Dermis blood vessel endothelial cell (primary cell): ENCODE measurements at regions not wholly inside any gene's neighbourhood (a gene's known extent, or its start where the extent isn't known, plus 50 kb on each side); places are given as distances from the start of the nearest gene placed in this dataset.
"Not testable (repeated sequence)": the region's sequence is repeated elsewhere in the genome, so short reads cannot be mapped to it uniquely, and the experiment has no call there.

ENCODE experiments used
- DNase-seq: peaks from one replicate; pipeline ENCODE4 v3.0.0; 2010

GRCh38 chr5:158045696-158046095, 186.8 kb upstream of the CLINT1 start:
- DNase-seq: no peak

- DNase-seq: no peak
Observed at GRCh38 chr5:158039911-158040347, 181.0 kb upstream of the CLINT1 start.

DNA sequence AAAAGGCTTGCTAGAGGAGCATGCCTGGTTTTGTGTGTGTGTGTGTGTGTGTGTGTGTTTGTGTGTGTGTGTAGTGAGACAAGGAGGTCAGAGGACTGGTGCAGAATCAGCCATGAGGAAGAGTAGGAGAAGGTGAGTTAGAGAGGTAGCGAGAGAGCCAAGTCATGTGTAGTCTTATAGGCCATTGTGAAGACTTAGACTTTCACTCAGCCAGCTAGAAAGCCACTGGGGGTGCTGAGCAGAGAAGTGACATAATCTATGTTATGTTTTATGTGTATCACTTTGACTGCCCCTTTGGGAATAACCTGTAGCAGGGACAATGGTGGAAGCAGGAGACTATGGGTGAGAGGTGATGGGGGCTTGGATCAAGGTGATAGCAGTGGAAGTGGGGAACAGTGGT, 180.5 kb upstream of the CLINT1 start:
- DNase-seq: no peak

GRCh38 chr5:158036983-158037595, 178.1 kb upstream of the CLINT1 start:
- not testable (repeated sequence) for DNase-seq

GRCh38 chr5:158034586-158034985, 175.6 kb upstream of the CLINT1 start:
- DNase-seq: not testable (repeated sequence)

DNA sequence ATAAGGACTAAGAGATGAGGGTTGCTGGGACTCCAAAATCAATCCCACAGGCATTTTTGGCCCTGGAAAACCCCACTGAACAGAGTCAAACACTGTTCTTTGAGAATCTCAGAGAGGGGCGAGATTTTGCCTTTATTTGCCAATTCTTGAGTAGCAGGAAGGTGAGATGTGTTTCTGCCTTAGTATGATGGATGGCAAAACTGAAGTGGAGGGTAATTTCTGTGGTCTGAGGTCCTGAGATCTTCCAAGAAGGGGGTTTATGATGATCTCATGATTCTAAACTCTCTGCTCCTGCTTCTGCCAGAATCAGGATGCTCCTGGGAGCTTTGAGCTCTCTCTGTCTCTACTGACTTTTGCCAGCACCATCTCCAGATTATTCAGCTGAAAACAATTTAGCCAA, 174.8 kb upstream of the CLINT1 start:
- no peak for DNase-seq

DNA sequence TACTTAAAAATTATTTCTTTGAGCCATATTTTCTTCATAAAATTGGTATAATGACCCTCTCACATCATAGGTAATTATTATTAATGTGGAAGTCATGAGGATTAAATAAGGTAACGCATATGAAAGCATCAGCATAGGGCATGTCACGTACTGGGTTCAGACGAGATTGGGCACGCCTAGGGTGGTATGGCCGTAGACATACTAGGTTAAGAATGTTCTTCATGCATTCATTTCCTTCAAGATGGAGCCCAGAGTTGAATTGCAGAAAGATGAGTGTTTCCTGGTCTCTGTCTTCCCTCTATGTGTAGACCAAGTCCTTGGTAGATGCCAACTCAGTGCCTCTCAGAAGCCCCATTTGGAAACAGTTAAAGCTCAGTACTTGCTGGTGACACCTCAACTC, 174.1 kb upstream of the CLINT1 start:
- no peak for DNase-seq

DNA sequence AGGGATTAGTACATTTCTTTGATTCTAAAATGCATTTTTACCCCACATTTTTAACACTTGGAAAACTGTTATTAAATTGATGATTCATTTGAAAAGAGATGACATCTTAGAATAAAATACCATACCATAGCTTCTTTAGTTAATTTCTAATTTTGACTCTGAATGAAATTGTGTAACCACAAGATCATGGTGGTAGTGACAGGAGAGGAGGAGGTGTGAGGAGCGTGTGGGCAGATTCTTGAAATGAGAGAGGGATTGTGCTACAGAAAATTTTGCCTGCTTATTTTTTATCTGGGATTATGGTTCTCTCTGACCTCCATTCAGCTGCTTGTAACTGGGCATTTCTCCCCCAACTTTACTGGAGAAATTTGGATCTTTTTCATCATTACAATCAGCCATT, 173.3 kb upstream of the CLINT1 start:
- DNase-seq: no peak

GRCh38 chr5:158027806-158028775, 169.1 kb upstream of the CLINT1 start:
- DNase-seq: no peak

- no peak for DNase-seq
Observed at GRCh38 chr5:158026304-158027031, 167.5 kb upstream of the CLINT1 start.

DNA sequence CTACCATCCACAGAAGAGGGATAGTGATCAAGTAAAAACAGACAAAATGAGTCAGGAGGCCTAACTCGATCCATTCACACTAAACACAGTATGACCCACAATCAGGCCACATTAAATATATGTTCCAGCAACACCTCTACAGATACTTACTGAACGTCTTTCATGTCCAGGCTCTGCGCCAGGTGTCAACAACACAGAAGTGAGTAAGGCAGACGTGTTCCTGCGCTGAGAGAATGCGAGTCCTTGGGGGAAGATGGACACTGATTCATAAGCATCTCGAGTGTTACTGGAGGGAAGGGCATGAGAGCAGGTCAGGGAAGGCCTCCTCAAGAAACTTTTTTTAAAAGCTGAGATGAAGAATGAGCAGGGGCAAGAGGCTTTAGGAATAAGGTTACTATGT, 164.3 kb upstream of the CLINT1 start:
- DNase-seq: no peak

DNA sequence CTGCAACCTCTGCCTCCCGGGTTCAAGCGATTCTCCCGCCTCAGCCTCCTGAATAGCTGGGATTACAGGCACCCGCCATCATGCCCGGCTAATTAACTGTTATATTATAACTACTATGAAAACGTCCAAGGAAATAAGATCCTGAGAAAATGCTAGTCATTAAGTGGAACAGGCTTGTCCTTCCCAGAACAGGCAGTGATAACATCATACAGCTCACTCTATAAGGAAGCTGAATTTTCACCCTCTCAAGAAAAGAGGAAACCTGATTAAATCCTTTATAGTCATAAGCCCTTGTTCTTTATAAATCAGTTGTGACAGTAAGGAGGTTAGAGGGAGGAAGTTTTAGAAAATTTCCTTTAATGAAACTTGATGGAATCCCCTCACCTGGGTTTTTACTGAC, 163.9 kb upstream of the CLINT1 start:
- DNase-seq: no peak

- no peak for DNase-seq
Observed at GRCh38 chr5:158022393-158022792, 163.4 kb upstream of the CLINT1 start.

GRCh38 chr5:158020555-158021418, 161.8 kb upstream of the CLINT1 start:
- no peak for DNase-seq

DNA sequence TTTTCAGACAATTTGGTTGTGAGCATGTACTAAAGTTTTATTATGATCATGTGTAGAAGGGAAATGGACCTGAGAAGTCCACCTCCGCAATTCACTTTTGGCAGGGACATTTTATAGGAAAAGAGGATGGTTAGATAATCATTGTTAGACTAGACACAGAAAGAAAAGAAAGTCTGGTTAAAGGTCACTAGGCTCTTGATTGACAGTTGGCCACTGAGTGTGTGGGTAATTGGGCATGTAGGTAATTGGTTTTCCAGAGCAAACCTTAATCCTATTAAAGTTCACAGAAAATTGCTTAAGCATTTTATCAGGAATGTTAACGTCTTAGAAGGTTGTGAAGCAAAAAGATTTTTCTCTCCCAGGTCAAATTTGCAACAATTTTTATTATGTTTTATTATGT, 158.5 kb upstream of the CLINT1 start:
- no peak for DNase-seq

DNA sequence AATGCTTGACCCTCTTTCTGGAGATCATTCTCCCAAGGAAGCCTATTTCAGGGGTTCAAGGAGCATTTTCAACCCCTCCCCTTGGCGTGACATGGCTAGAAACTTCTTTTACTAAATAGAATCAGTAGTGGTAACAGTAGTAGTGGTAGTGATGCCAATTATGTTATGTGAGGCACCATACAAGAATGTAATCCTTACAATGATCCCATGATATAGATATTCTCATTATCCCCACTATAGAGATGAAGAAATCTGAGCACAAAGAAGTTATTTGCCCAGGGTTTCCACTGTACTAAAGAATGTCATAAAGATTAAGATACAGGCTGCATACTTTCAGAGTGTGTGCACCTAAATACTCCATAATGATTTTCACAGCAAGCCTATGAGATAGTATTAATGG, 155.4 kb upstream of the CLINT1 start:
- DNase-seq: no peak

DNA sequence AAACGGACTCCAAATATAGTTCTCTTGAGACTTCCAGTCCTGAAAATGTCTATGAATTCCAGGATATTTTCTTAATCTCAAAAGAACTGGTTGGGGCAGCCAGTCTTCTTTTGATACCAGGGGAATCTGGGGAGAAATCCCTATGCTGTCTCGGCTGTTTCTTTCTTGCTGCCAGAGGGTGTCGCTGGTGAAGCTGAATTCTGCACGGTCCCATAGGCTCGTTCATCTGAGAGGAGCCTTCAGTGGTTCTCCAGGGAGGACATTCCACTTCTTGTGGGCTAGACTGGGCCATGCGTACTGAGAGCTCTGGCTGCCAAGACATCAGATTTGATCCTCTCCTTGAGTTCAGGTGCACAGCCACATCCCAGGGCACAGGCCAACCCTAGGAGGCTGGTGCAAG, 155.0 kb upstream of the CLINT1 start:
- DNase-seq: peak; percentile 51

- DNase-seq: no peak
Observed at GRCh38 chr5:158013303-158013702, 154.4 kb upstream of the CLINT1 start.

DNA sequence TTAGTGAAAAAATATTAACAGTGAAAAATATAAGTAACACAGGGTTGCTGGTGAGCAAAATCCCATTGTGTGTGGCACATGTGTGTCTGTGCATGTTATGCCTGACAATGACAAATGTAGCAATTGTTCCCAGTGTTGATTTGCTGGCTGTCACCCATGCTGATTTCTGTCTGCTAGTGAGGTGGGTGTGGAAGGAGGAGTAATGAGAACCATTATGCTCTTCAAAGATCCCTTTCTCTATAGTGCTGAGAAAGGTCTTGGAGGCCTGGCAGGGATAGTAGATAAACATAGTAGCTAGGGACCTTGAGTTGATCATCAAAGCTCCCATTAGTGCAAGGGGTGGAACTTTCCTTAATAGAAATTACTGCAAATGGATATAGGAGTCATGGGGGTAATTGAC, 152.5 kb upstream of the CLINT1 start:
- no peak for DNase-seq

- DNase-seq: no peak
Observed at GRCh38 chr5:158010831-158011230, 151.9 kb upstream of the CLINT1 start.

GRCh38 chr5:158007336-158007735, 148.4 kb upstream of the CLINT1 start:
- no peak for DNase-seq

DNA sequence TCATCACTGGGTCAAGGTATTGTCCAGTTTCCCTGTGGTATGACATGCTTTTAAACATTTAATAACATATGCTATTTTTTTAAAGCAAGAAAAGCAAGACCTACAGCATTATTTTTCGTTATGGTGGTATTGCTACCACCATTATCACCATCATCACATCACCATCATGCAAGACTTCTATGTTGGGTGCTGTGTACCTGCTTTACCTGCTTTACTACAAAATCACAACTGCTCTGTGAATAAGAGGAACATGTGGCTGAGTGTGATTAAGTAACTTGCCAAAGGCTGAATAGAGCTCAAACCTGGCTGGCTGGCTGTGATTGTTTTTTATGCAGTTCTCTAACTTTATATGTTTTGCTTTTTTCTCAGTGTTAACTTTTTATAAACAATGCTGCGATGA, 140.8 kb upstream of the CLINT1 start:
- no peak for DNase-seq
